ENCODE measurements at regions not wholly inside any gene's neighbourhood (a gene's known extent, or its start where the extent isn't known, plus 50 kb on each side); places are given as distances from the start of the nearest gene placed in this dataset.
"Not testable (repeated sequence)": the region's sequence is repeated elsewhere in the genome, so short reads cannot be mapped to it uniquely, and the experiment has no call there.

GRCh38 chrY:9154552-9154951 is 182.7 kb upstream of the TSPY4 start:
- TF ChIP-seq, protein P1, sequence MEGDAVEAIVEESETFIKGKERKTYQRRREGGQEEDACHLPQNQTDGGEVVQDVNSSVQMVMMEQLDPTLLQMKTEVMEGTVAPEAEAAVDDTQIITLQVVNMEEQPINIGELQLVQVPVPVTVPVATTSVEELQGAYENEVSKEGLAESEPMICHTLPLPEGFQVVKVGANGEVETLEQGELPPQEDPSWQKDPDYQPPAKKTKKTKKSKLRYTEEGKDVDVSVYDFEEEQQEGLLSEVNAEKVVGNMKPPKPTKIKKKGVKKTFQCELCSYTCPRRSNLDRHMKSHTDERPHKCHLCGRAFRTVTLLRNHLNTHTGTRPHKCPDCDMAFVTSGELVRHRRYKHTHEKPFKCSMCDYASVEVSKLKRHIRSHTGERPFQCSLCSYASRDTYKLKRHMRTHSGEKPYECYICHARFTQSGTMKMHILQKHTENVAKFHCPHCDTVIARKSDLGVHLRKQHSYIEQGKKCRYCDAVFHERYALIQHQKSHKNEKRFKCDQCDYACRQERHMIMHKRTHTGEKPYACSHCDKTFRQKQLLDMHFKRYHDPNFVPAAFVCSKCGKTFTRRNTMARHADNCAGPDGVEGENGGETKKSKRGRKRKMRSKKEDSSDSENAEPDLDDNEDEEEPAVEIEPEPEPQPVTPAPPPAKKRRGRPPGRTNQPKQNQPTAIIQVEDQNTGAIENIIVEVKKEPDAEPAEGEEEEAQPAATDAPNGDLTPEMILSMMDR (IDR thresholded peaks at IDR 0.05), result not testable (repeated sequence)
- not testable (repeated sequence) for TF ChIP-seq POLR2A, POLR2AphosphoS5, EP300 (IDR thresholded peaks at IDR 0.05)

Measured in upper lobe of left lung (tissue), 4 donors.